HL-60 (cell line): ENCODE measurements at regions not wholly inside any gene's neighbourhood (a gene's known extent, or its start where the extent isn't known, plus 50 kb on each side); places are given as distances from the start of the nearest gene placed in this dataset.

Experiments used
- POLR2AphosphoS5 ChIP-seq: IDR thresholded peaks from 2 replicates; pipeline ENCODE4 v1.6.1; 2012; ENCODE audit warnings: low read depth
- REST ChIP-seq: IDR thresholded peaks from 2 replicates; pipeline ENCODE4 v1.6.1; 2012; ENCODE audit warnings: low read depth; ENCODE audit not compliant: insufficient replicate concordance
- TF ChIP-seq, protein P1 (sequence below): IDR thresholded peaks from one replicate; pipeline ENCODE4 v1.5.1; 2011; ENCODE audit warnings: low read length, control low read depth, inconsistent platforms; ENCODE audit not compliant: insufficient read depth

GRCh38 chr11:15726893-15727519, 612.3 kb downstream of the INSC start:
- TF ChIP-seq, protein P1, sequence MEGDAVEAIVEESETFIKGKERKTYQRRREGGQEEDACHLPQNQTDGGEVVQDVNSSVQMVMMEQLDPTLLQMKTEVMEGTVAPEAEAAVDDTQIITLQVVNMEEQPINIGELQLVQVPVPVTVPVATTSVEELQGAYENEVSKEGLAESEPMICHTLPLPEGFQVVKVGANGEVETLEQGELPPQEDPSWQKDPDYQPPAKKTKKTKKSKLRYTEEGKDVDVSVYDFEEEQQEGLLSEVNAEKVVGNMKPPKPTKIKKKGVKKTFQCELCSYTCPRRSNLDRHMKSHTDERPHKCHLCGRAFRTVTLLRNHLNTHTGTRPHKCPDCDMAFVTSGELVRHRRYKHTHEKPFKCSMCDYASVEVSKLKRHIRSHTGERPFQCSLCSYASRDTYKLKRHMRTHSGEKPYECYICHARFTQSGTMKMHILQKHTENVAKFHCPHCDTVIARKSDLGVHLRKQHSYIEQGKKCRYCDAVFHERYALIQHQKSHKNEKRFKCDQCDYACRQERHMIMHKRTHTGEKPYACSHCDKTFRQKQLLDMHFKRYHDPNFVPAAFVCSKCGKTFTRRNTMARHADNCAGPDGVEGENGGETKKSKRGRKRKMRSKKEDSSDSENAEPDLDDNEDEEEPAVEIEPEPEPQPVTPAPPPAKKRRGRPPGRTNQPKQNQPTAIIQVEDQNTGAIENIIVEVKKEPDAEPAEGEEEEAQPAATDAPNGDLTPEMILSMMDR: no peak
- TF ChIP-seq REST: no peak
- TF ChIP-seq POLR2AphosphoS5: no peak
